ENCODE measurements at regions not wholly inside any gene's neighbourhood (a gene's known extent, or its start where the extent isn't known, plus 50 kb on each side); places are given as distances from the start of the nearest gene placed in this dataset.

DNA sequence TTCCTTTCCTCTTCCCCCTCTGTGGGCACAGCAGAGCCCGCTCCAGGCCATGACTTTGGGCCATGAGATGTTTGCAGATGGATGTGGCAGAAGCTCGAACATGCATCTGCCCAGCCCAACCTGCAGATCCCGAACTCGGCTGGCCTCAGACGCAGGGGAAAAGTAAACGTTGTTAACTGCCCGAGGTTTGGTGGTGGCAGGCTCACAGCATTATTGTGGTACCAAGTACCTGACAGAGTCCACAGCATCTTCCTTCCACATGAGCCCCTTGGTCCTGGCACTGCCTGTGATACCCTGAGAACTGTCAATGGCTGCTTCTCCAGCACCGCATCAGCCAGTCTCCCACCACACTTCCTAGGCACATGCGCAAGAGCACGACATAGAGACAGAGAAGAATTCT, 424.3 kb downstream of the OCA2 start:
- CTCF ChIA-PET: no interaction called here

DNA sequence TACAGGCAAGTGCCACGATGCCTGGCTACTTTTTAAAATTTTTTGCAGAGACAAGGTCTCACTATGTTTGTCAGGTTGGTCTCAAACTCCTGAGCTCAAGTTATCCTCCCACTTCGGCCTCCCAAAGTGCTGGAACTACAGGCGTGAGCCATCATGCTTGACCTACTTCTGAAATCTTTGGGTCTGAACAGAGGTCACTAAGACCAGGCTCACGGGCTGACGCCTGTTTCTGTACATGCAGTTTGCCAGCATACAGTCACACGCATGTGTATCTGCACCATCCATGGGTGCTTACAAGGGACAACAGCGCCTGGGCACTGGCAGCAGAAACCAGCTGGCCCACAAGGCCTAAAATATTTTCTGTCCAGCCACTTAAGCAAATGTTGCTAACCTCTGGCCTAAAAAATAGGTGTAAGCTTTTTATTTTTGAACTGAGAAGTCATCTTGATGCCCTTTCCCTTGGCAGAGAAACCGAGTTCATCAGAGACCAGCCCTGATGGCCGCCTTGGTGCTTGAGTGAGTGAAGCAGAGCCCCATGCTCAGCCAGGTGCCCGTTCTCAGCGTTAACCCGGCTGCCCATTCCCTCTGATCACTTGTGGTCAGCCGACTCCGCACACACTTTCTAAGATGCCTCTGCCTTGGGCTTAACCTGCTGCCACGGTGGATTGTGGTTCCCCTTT, 425.2 kb downstream of the OCA2 start:
- no peak for DNase-seq (ENCODE audit: low read depth, low spot score)
- ChIA-PET POLR2A (no interaction called here), CTCF (no interaction called here)
- Histone ChIP-seq H3K27me3 (ENCODE audit: control insufficient read depth, insufficient read depth, low read length) (no peaks in the 10 kb centered on the region), H3K4me3 (ENCODE audit: low read depth, low read length) (no peak overlapping the region), H3K27ac (ENCODE audit: low read depth, low read length) (no peak overlapping the region), H3K9me3 (ENCODE audit: control insufficient read depth, insufficient read depth, low read length) (peaks cover 19% of the 10 kb centered on the region)
- TF ChIP-seq, protein P1, sequence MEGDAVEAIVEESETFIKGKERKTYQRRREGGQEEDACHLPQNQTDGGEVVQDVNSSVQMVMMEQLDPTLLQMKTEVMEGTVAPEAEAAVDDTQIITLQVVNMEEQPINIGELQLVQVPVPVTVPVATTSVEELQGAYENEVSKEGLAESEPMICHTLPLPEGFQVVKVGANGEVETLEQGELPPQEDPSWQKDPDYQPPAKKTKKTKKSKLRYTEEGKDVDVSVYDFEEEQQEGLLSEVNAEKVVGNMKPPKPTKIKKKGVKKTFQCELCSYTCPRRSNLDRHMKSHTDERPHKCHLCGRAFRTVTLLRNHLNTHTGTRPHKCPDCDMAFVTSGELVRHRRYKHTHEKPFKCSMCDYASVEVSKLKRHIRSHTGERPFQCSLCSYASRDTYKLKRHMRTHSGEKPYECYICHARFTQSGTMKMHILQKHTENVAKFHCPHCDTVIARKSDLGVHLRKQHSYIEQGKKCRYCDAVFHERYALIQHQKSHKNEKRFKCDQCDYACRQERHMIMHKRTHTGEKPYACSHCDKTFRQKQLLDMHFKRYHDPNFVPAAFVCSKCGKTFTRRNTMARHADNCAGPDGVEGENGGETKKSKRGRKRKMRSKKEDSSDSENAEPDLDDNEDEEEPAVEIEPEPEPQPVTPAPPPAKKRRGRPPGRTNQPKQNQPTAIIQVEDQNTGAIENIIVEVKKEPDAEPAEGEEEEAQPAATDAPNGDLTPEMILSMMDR (IDR thresholded peaks at IDR 0.05; ENCODE audit: low read depth, low read length): no peak

More for the DNA sequence above, 424.3 kb downstream of the OCA2 start:
- Histone ChIP-seq H3K27ac (ENCODE audit: low read depth, low read length) (no peak overlapping the region), H3K4me3 (ENCODE audit: low read depth, low read length) (no peak overlapping the region), H3K9me3 (ENCODE audit: control insufficient read depth, insufficient read depth, low read length) (peaks cover 19% of the 10 kb centered on the region), H3K27me3 (ENCODE audit: control insufficient read depth, insufficient read depth, low read length) (no peaks in the 10 kb centered on the region)
- DNase-seq (ENCODE audit: low read depth, low spot score): no peak
- TF ChIP-seq, protein P1 (IDR thresholded peaks at IDR 0.05; ENCODE audit: low read depth, low read length): no peak
- POLR2A ChIA-PET: no interaction called here

GRCh38 chr15:27672537-27672936, 426.6 kb downstream of the OCA2 start:
- no peak for DNase-seq (ENCODE audit: low read depth, low spot score)
- Histone ChIP-seq H3K27ac (ENCODE audit: low read depth, low read length) (no peak overlapping the region), H3K27me3 (ENCODE audit: control insufficient read depth, insufficient read depth, low read length) (no peaks in the 10 kb centered on the region), H3K4me3 (ENCODE audit: low read depth, low read length) (no peak overlapping the region), H3K9me3 (ENCODE audit: control insufficient read depth, insufficient read depth, low read length) (peaks cover 19% of the 10 kb centered on the region)
- TF ChIP-seq, protein P1 (IDR thresholded peaks at IDR 0.05; ENCODE audit: low read depth, low read length): no peak
- POLR2A ChIA-PET: no interaction called here
- CTCF ChIA-PET: no interaction called here

- CTCF ChIA-PET: no interaction called here
- H3K27ac ChIP-seq (ENCODE audit: low read depth, low read length): no peak overlapping the region
- no peak overlapping the region for H3K4me3 ChIP-seq (ENCODE audit: low read depth, low read length)
- peaks cover 15% of the 10 kb centered on the region for H3K9me3 ChIP-seq (ENCODE audit: control insufficient read depth, insufficient read depth, low read length)
- TF ChIP-seq, protein P1 (IDR thresholded peaks at IDR 0.05; ENCODE audit: low read depth, low read length): no peak
- POLR2A ChIA-PET: no interaction called here
- H3K27me3 ChIP-seq (ENCODE audit: control insufficient read depth, insufficient read depth, low read length): no peaks in the 10 kb centered on the region
- DNase-seq (ENCODE audit: low read depth, low spot score): no peak
These were observed 427.2 kb downstream of the OCA2 start for GRCh38 chr15:27671819-27672437.

DNA sequence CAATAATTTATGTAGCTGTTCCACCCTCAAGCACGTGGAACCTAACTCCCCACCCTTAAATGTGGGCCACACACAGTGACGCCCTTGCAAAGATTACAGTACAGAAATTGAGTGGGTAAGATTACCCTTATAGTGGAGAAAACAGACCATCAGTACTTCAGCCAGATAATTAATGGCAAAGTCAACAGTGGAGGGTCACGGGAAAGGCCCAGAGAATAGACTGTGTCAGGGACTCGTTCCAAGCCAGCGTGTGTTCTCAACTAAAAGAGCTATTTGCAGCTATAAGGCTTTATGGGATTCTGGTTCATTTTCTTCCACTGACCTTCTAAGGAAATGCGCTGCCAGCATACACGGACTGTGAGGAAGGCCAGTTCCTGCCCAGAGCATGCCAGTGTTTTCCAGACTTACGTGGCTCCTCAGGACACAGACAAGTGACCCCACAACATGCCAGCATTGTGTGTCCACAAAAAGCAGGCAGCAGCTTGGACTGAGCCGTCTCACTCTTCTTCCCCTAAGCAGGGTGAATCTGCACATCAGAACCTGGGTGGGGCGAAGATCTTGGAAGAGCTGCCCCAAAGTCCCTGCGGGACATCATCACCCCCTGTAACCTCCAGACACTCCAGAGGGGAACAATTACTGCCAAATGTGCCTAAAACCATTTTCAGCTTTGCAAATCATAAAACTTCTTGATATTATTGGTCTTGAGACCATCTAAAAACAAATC, 428.5 kb downstream of the OCA2 start:
- TF ChIP-seq, protein P1 (IDR thresholded peaks at IDR 0.05; ENCODE audit: low read depth, low read length): no peak
- POLR2A ChIA-PET: no interaction called here

More for the DNA sequence above, 428.5 kb downstream of the OCA2 start:
- no peak for DNase-seq (ENCODE audit: low read depth, low spot score)
- H3K27ac ChIP-seq (ENCODE audit: low read depth, low read length): no peak overlapping the region
- peaks cover 11% of the 10 kb centered on the region; the same call in 1 of the 2 replicates for H3K9me3 ChIP-seq (ENCODE audit: control insufficient read depth, insufficient read depth, low read length)
- CTCF ChIA-PET: no interaction called here
- no peak overlapping the region for H3K4me3 ChIP-seq (ENCODE audit: low read depth, low read length)
- no peaks in the 10 kb centered on the region for H3K27me3 ChIP-seq (ENCODE audit: control insufficient read depth, insufficient read depth, low read length)
